ENCODE measurements at regions not wholly inside any gene's neighbourhood (a gene's known extent, or its start where the extent isn't known, plus 50 kb on each side); places are given as distances from the start of the nearest gene placed in this dataset.
"Not testable (repeated sequence)": the region's sequence is repeated elsewhere in the genome, so short reads cannot be mapped to it uniquely, and the experiment has no call there.

- H3K36me3 ChIP-seq (ENCODE audit: insufficient read depth, low read length) = no peaks in the 10 kb centered on the region
- ATAC-seq (ENCODE audit: insufficient read depth, low read depth) (no peak), DNase-seq (no peak)
- H3K4me1 ChIP-seq (ENCODE audit: insufficient read depth, low read length) = no peaks in the 10 kb centered on the region
- H3K4me3 ChIP-seq (ENCODE audit: low read depth in 1 of 2, low read length in 2 of 2) = no peak overlapping the region
- TF ChIP-seq, protein P1, sequence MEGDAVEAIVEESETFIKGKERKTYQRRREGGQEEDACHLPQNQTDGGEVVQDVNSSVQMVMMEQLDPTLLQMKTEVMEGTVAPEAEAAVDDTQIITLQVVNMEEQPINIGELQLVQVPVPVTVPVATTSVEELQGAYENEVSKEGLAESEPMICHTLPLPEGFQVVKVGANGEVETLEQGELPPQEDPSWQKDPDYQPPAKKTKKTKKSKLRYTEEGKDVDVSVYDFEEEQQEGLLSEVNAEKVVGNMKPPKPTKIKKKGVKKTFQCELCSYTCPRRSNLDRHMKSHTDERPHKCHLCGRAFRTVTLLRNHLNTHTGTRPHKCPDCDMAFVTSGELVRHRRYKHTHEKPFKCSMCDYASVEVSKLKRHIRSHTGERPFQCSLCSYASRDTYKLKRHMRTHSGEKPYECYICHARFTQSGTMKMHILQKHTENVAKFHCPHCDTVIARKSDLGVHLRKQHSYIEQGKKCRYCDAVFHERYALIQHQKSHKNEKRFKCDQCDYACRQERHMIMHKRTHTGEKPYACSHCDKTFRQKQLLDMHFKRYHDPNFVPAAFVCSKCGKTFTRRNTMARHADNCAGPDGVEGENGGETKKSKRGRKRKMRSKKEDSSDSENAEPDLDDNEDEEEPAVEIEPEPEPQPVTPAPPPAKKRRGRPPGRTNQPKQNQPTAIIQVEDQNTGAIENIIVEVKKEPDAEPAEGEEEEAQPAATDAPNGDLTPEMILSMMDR (IDR thresholded peaks at IDR 0.05; ENCODE audit: borderline replicate concordance, extremely low read depth, low read length, poor library complexity, severe bottlenecking) = no peak
- no peak for TF ChIP-seq EZH2 (IDR thresholded peaks at IDR 0.05; ENCODE audit: borderline replicate concordance, low read depth, low read length, severe bottlenecking)
- no peak overlapping the region for H3K4me2 ChIP-seq (ENCODE audit: insufficient read depth, low read length)
- H4K20me1 ChIP-seq (ENCODE audit: insufficient read depth, low read length) = no peaks in the 10 kb centered on the region
- no peak overlapping the region for H2AFZ ChIP-seq (ENCODE audit: low read depth, low read length)
- no peaks in the 10 kb centered on the region for H3K79me2 ChIP-seq (ENCODE audit: insufficient read depth, low read length)
- no peak overlapping the region for H3K27ac ChIP-seq (ENCODE audit: low read length)
- no peaks in the 10 kb centered on the region for H3K27me3 ChIP-seq (ENCODE audit: insufficient read depth, low read length, poor library complexity)
- H3K9ac ChIP-seq (ENCODE audit: low read depth, low read length) = no peak overlapping the region
- no peaks in the 10 kb centered on the region for H3K9me3 ChIP-seq (ENCODE audit: insufficient read depth, low read length, severe bottlenecking)
Measured at GRCh38 chr12:74660442-74660841, 122.8 kb downstream of the ATXN7L3B start.

DNA sequence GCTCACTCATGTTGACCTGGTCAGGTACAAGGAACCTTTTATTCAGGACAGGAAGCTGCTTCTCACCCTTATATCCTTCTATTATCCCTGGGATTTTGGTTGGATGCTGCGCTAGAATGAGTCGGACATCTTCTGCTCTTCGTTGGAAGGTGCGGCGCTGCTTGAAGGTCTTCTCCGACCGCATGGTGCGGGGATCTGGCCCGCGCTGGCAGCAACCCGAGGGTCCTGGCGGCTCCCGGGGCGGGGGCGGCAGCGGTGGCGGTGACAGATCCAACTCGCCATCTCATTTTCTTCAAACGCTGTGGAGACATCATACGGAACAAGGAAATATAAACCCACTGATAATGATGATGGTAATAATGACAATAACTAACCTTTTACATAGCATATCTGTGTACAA is 126.3 kb downstream of the ATXN7L3B start:
- Histone ChIP-seq H2AFZ (ENCODE audit: low read depth, low read length) (no peak overlapping the region), H3K27me3 (ENCODE audit: insufficient read depth, low read length, poor library complexity) (no peaks in the 10 kb centered on the region), H4K20me1 (ENCODE audit: insufficient read depth, low read length) (no peaks in the 10 kb centered on the region), H3K4me3 (ENCODE audit: low read depth in 1 of 2, low read length in 2 of 2) (no peak overlapping the region), H3K4me1 (ENCODE audit: insufficient read depth, low read length) (no peaks in the 10 kb centered on the region), H3K4me2 (ENCODE audit: insufficient read depth, low read length) (no peak overlapping the region), H3K36me3 (ENCODE audit: insufficient read depth, low read length) (no peaks in the 10 kb centered on the region), H3K9me3 (ENCODE audit: insufficient read depth, low read length, severe bottlenecking) (no peaks in the 10 kb centered on the region), H3K27ac (ENCODE audit: low read length) (no peak overlapping the region), H3K9ac (ENCODE audit: low read depth, low read length) (no peak overlapping the region), H3K79me2 (ENCODE audit: insufficient read depth, low read length) (no peaks in the 10 kb centered on the region)
- ATAC-seq (ENCODE audit: insufficient read depth, low read depth) (no peak), DNase-seq (no peak)
- TF ChIP-seq, protein P1 (IDR thresholded peaks at IDR 0.05; ENCODE audit: borderline replicate concordance, extremely low read depth, low read length, poor library complexity, severe bottlenecking) = no peak
- no peak for TF ChIP-seq EZH2 (IDR thresholded peaks at IDR 0.05; ENCODE audit: borderline replicate concordance, low read depth, low read length, severe bottlenecking)

DNA sequence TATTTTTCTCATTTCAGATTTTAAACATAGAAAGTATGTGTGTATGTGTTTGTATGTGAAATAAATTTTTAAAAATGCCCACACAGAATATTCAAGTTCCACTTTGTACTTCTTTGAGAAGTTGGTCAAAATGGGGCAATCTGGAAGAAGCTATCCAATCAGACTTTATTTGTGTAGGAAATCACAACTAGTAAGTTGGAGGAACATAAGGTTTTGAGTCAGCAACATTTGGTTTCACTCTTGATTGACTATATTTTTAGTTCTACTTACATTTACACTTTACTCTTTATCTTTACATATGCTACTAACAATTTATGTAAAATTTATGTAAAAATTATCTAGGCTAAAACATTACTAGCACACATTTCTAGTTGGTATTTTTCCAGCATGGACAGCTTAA is 128.1 kb downstream of the ATXN7L3B start:
- Histone ChIP-seq H3K4me3 (ENCODE audit: low read depth in 1 of 2, low read length in 2 of 2) (no peak overlapping the region), H3K4me1 (ENCODE audit: insufficient read depth, low read length) (no peaks in the 10 kb centered on the region), H3K79me2 (ENCODE audit: insufficient read depth, low read length) (no peaks in the 10 kb centered on the region), H3K4me2 (ENCODE audit: insufficient read depth, low read length) (no peak overlapping the region), H3K27me3 (ENCODE audit: insufficient read depth, low read length, poor library complexity) (no peaks in the 10 kb centered on the region), H2AFZ (ENCODE audit: low read depth, low read length) (no peak overlapping the region), H3K9me3 (ENCODE audit: insufficient read depth, low read length, severe bottlenecking) (no peaks in the 10 kb centered on the region), H3K9ac (ENCODE audit: low read depth, low read length) (no peak overlapping the region), H3K27ac (ENCODE audit: low read length) (no peak overlapping the region), H3K36me3 (ENCODE audit: insufficient read depth, low read length) (no peaks in the 10 kb centered on the region), H4K20me1 (ENCODE audit: insufficient read depth, low read length) (no peaks in the 10 kb centered on the region)
- TF ChIP-seq, protein P1 (IDR thresholded peaks at IDR 0.05; ENCODE audit: borderline replicate concordance, extremely low read depth, low read length, poor library complexity, severe bottlenecking) = no peak
- no peak for TF ChIP-seq EZH2 (IDR thresholded peaks at IDR 0.05; ENCODE audit: borderline replicate concordance, low read depth, low read length, severe bottlenecking)
- no peak for ATAC-seq (ENCODE audit: insufficient read depth, low read depth)
- no peak for DNase-seq

GRCh38 chr12:74671421-74671820 is 133.8 kb downstream of the ATXN7L3B start:
- H2AFZ ChIP-seq (ENCODE audit: low read depth, low read length) = no peak overlapping the region
- no peaks in the 10 kb centered on the region for H3K4me1 ChIP-seq (ENCODE audit: insufficient read depth, low read length)
- no peaks in the 10 kb centered on the region for H4K20me1 ChIP-seq (ENCODE audit: insufficient read depth, low read length)
- no peak for TF ChIP-seq EZH2 (IDR thresholded peaks at IDR 0.05; ENCODE audit: borderline replicate concordance, low read depth, low read length, severe bottlenecking)
- TF ChIP-seq, protein P1 (IDR thresholded peaks at IDR 0.05; ENCODE audit: borderline replicate concordance, extremely low read depth, low read length, poor library complexity, severe bottlenecking) = no peak
- no peak overlapping the region for H3K27ac ChIP-seq (ENCODE audit: low read length)
- ATAC-seq (ENCODE audit: insufficient read depth, low read depth) = no peak
- no peak overlapping the region for H3K4me2 ChIP-seq (ENCODE audit: insufficient read depth, low read length)
- no peaks in the 10 kb centered on the region for H3K27me3 ChIP-seq (ENCODE audit: insufficient read depth, low read length, poor library complexity)
- no peaks in the 10 kb centered on the region for H3K36me3 ChIP-seq (ENCODE audit: insufficient read depth, low read length)
- no peaks in the 10 kb centered on the region for H3K9me3 ChIP-seq (ENCODE audit: insufficient read depth, low read length, severe bottlenecking)
- H3K9ac ChIP-seq (ENCODE audit: low read depth, low read length) = no peak overlapping the region
- H3K79me2 ChIP-seq (ENCODE audit: insufficient read depth, low read length) = no peaks in the 10 kb centered on the region
- no peak overlapping the region for H3K4me3 ChIP-seq (ENCODE audit: low read depth in 1 of 2, low read length in 2 of 2)
- DNase-seq = no peak

GRCh38 chr12:74676955-74677354 is 139.3 kb downstream of the ATXN7L3B start:
- H3K4me2 ChIP-seq (ENCODE audit: insufficient read depth, low read length); H3K27me3 ChIP-seq (ENCODE audit: insufficient read depth, low read length, poor library complexity); H3K4me3 ChIP-seq (ENCODE audit: low read depth in 1 of 2, low read length in 2 of 2); H2AFZ ChIP-seq (ENCODE audit: low read depth, low read length); H3K79me2 ChIP-seq (ENCODE audit: insufficient read depth, low read length); H3K27ac ChIP-seq (ENCODE audit: low read length); H3K9me3 ChIP-seq (ENCODE audit: insufficient read depth, low read length, severe bottlenecking); ATAC-seq (ENCODE audit: insufficient read depth, low read depth); DNase-seq; H3K9ac ChIP-seq (ENCODE audit: low read depth, low read length); H3K36me3 ChIP-seq (ENCODE audit: insufficient read depth, low read length); H3K4me1 ChIP-seq (ENCODE audit: insufficient read depth, low read length); H4K20me1 ChIP-seq (ENCODE audit: insufficient read depth, low read length): not testable (repeated sequence)

Data from DND-41 (cell line).